Hepatocyte (in vitro differentiated cells): ENCODE measurements at regions not wholly inside any gene's neighbourhood (a gene's known extent, or its start where the extent isn't known, plus 50 kb on each side); places are given as distances from the start of the nearest gene placed in this dataset.

Source experiments
- CTCF ChIP-seq: fragments of 200-600 bp; sonication (generic); IDR thresholded peaks from 2 replicates; pipeline ENCODE4 v1.5.1; 2016; ENCODE audit warnings: antibody characterized with exemption, mild to moderate bottlenecking; ENCODE audit not compliant: poor library complexity
- EZH2 ChIP-seq: fragments of 200-600 bp; sonication (generic); IDR thresholded peaks from 2 replicates; pipeline ENCODE4 v1.6.1; 2016; ENCODE audit warnings: antibody characterized with exemption, mild to moderate bottlenecking, borderline replicate concordance

- no peak for TF ChIP-seq CTCF
- no peak for TF ChIP-seq EZH2
Measured at GRCh38 chr11:106233191-106233590, 155.7 kb downstream of the AASDHPPT start.
